ENCODE measurements at regions not wholly inside any gene's neighbourhood (a gene's known extent, or its start where the extent isn't known, plus 50 kb on each side); places are given as distances from the start of the nearest gene placed in this dataset.

- 0 out of 2 replicates have a peak, but pooled peaks cover 6% of the 10 kb centered on the region for H3K4me1 ChIP-seq (ENCODE audit: control insufficient read depth, insufficient read depth, low read length)
- H3K9me3 ChIP-seq (ENCODE audit: control insufficient read depth, insufficient read depth, low read length) = peaks cover 4% of the 10 kb centered on the region; the same call in 1 of the 2 replicates
- H3K27ac ChIP-seq (ENCODE audit: low read depth, low read length) = no peak overlapping the region
- no peak overlapping the region for H3K9ac ChIP-seq (ENCODE audit: low read depth, low read length)
- H3K4me3 ChIP-seq (ENCODE audit: low read depth, low read length) = no peak overlapping the region
- H3K36me3 ChIP-seq (ENCODE audit: control insufficient read depth, insufficient read depth, low read length) = no peaks in the 10 kb centered on the region
- H3K27me3 ChIP-seq (ENCODE audit: control insufficient read depth, insufficient read depth, low read length) = no peaks in the 10 kb centered on the region
These were observed 70.0 kb downstream of the IRX2 start for GRCh38 chr5:2681476-2681875.

- H3K27me3 ChIP-seq (ENCODE audit: control insufficient read depth, insufficient read depth, low read length) = no peaks in the 10 kb centered on the region
- H3K4me3 ChIP-seq (ENCODE audit: low read depth, low read length) = no peak overlapping the region
- no peak overlapping the region for H3K9ac ChIP-seq (ENCODE audit: low read depth, low read length)
- H3K27ac ChIP-seq (ENCODE audit: low read depth, low read length) = no peak overlapping the region
- H3K36me3 ChIP-seq (ENCODE audit: control insufficient read depth, insufficient read depth, low read length) = no peaks in the 10 kb centered on the region
- H3K4me1 ChIP-seq (ENCODE audit: control insufficient read depth, insufficient read depth, low read length) = 0 out of 2 replicates have a peak, but pooled peaks cover 1% of the 10 kb centered on the region
- H3K9me3 ChIP-seq (ENCODE audit: control insufficient read depth, insufficient read depth, low read length) = peaks cover 4% of the 10 kb centered on the region; the same call in 1 of the 2 replicates
These were observed 70.5 kb downstream of the IRX2 start for GRCh38 chr5:2680979-2681378.

GRCh38 chr5:2677689-2678088 is 73.8 kb downstream of the IRX2 start:
- H3K36me3 ChIP-seq (ENCODE audit: control insufficient read depth, insufficient read depth, low read length) = no peaks in the 10 kb centered on the region
- H3K9me3 ChIP-seq (ENCODE audit: control insufficient read depth, insufficient read depth, low read length) = peaks cover 4% of the 10 kb centered on the region; the same call in 1 of the 2 replicates
- H3K27me3 ChIP-seq (ENCODE audit: control insufficient read depth, insufficient read depth, low read length) = no peaks in the 10 kb centered on the region
- no peaks in the 10 kb centered on the region for H3K4me1 ChIP-seq (ENCODE audit: control insufficient read depth, insufficient read depth, low read length)
- H3K27ac ChIP-seq (ENCODE audit: low read depth, low read length) = no peak overlapping the region
- H3K9ac ChIP-seq (ENCODE audit: low read depth, low read length) = no peak overlapping the region
- no peak overlapping the region for H3K4me3 ChIP-seq (ENCODE audit: low read depth, low read length)

GRCh38 chr5:2675548-2675947 is 75.9 kb downstream of the IRX2 start:
- no peaks in the 10 kb centered on the region for H3K36me3 ChIP-seq (ENCODE audit: control insufficient read depth, insufficient read depth, low read length)
- peaks cover 4% of the 10 kb centered on the region; the same call in 1 of the 2 replicates for H3K9me3 ChIP-seq (ENCODE audit: control insufficient read depth, insufficient read depth, low read length)
- no peak overlapping the region for H3K27ac ChIP-seq (ENCODE audit: low read depth, low read length)

GRCh38 chr5:2674456-2674855 is 77.0 kb downstream of the IRX2 start:
- H3K36me3 ChIP-seq (ENCODE audit: control insufficient read depth, insufficient read depth, low read length) = no peaks in the 10 kb centered on the region
- no peaks in the 10 kb centered on the region for H3K27me3 ChIP-seq (ENCODE audit: control insufficient read depth, insufficient read depth, low read length)
- no peak overlapping the region for H3K4me3 ChIP-seq (ENCODE audit: low read depth, low read length)
- no peak overlapping the region for H3K27ac ChIP-seq (ENCODE audit: low read depth, low read length)
- peaks cover 4% of the 10 kb centered on the region; the same call in 1 of the 2 replicates for H3K9me3 ChIP-seq (ENCODE audit: control insufficient read depth, insufficient read depth, low read length)
- no peak overlapping the region for H3K9ac ChIP-seq (ENCODE audit: low read depth, low read length)
- peaks cover 7% of the 10 kb centered on the region; the same call in 1 of the 2 replicates for H3K4me1 ChIP-seq (ENCODE audit: control insufficient read depth, insufficient read depth, low read length)

More at GRCh38 chr5:2675548-2675947, 75.9 kb downstream of the IRX2 start:
- Histone ChIP-seq H3K27me3 (ENCODE audit: control insufficient read depth, insufficient read depth, low read length) (no peaks in the 10 kb centered on the region), H3K4me1 (ENCODE audit: control insufficient read depth, insufficient read depth, low read length) (peaks cover 7% of the 10 kb centered on the region; the same call in 1 of the 2 replicates), H3K9ac (ENCODE audit: low read depth, low read length) (no peak overlapping the region), H3K4me3 (ENCODE audit: low read depth, low read length) (no peak overlapping the region)

- no peak overlapping the region for H3K27ac ChIP-seq (ENCODE audit: low read depth, low read length)
- H3K4me1 ChIP-seq (ENCODE audit: control insufficient read depth, insufficient read depth, low read length) = peaks cover 7% of the 10 kb centered on the region; the same call in 1 of the 2 replicates
- H3K9me3 ChIP-seq (ENCODE audit: control insufficient read depth, insufficient read depth, low read length) = no peaks in the 10 kb centered on the region
- no peaks in the 10 kb centered on the region for H3K36me3 ChIP-seq (ENCODE audit: control insufficient read depth, insufficient read depth, low read length)
- H3K4me3 ChIP-seq (ENCODE audit: low read depth, low read length) = no peak overlapping the region
- H3K9ac ChIP-seq (ENCODE audit: low read depth, low read length) = no peak overlapping the region
- H3K27me3 ChIP-seq (ENCODE audit: control insufficient read depth, insufficient read depth, low read length) = no peaks in the 10 kb centered on the region
These were observed 80.5 kb downstream of the IRX2 start for GRCh38 chr5:2670940-2671339.

GRCh38 chr5:2669913-2670312 is 81.6 kb downstream of the IRX2 start:
- H3K4me1 ChIP-seq (ENCODE audit: control insufficient read depth, insufficient read depth, low read length) = peaks cover 7% of the 10 kb centered on the region; the same call in 1 of the 2 replicates

GRCh38 chr5:2669259-2669658 is 82.2 kb downstream of the IRX2 start:
- Histone ChIP-seq H3K9me3 (ENCODE audit: control insufficient read depth, insufficient read depth, low read length) (no peaks in the 10 kb centered on the region), H3K9ac (ENCODE audit: low read depth, low read length) (no peak overlapping the region), H3K4me3 (ENCODE audit: low read depth, low read length) (no peak overlapping the region), H3K27ac (ENCODE audit: low read depth, low read length) (no peak overlapping the region), H3K36me3 (ENCODE audit: control insufficient read depth, insufficient read depth, low read length) (no peaks in the 10 kb centered on the region), H3K4me1 (ENCODE audit: control insufficient read depth, insufficient read depth, low read length) (peaks cover 7% of the 10 kb centered on the region; the same call in 1 of the 2 replicates), H3K27me3 (ENCODE audit: control insufficient read depth, insufficient read depth, low read length) (no peaks in the 10 kb centered on the region)

More at GRCh38 chr5:2669913-2670312, 81.6 kb downstream of the IRX2 start:
- H3K27ac ChIP-seq (ENCODE audit: low read depth, low read length) = no peak overlapping the region
- H3K9me3 ChIP-seq (ENCODE audit: control insufficient read depth, insufficient read depth, low read length) = no peaks in the 10 kb centered on the region
- H3K4me3 ChIP-seq (ENCODE audit: low read depth, low read length) = no peak overlapping the region
- H3K36me3 ChIP-seq (ENCODE audit: control insufficient read depth, insufficient read depth, low read length) = no peaks in the 10 kb centered on the region
- no peaks in the 10 kb centered on the region for H3K27me3 ChIP-seq (ENCODE audit: control insufficient read depth, insufficient read depth, low read length)
- no peak overlapping the region for H3K9ac ChIP-seq (ENCODE audit: low read depth, low read length)

GRCh38 chr5:2666081-2666480 is 85.4 kb downstream of the IRX2 start:
- H3K36me3 ChIP-seq (ENCODE audit: control insufficient read depth, insufficient read depth, low read length) = no peaks in the 10 kb centered on the region
- H3K27me3 ChIP-seq (ENCODE audit: control insufficient read depth, insufficient read depth, low read length) = no peaks in the 10 kb centered on the region
- H3K4me3 ChIP-seq (ENCODE audit: low read depth, low read length) = no peak overlapping the region
- no peak overlapping the region for H3K27ac ChIP-seq (ENCODE audit: low read depth, low read length)
- no peaks in the 10 kb centered on the region for H3K9me3 ChIP-seq (ENCODE audit: control insufficient read depth, insufficient read depth, low read length)
- H3K9ac ChIP-seq (ENCODE audit: low read depth, low read length) = no peak overlapping the region
- H3K4me1 ChIP-seq (ENCODE audit: control insufficient read depth, insufficient read depth, low read length) = 0 out of 2 replicates have a peak, but pooled peaks cover under 1% of the 10 kb centered on the region

- Histone ChIP-seq H3K27ac (ENCODE audit: low read depth, low read length) (no peak overlapping the region), H3K36me3 (ENCODE audit: control insufficient read depth, insufficient read depth, low read length) (no peaks in the 10 kb centered on the region), H3K4me3 (ENCODE audit: low read depth, low read length) (no peak overlapping the region), H3K4me1 (ENCODE audit: control insufficient read depth, insufficient read depth, low read length) (no peaks in the 10 kb centered on the region), H3K9me3 (ENCODE audit: control insufficient read depth, insufficient read depth, low read length) (no peaks in the 10 kb centered on the region), H3K9ac (ENCODE audit: low read depth, low read length) (no peak overlapping the region), H3K27me3 (ENCODE audit: control insufficient read depth, insufficient read depth, low read length) (no peaks in the 10 kb centered on the region)
These were observed 88.0 kb downstream of the IRX2 start for GRCh38 chr5:2663489-2663888.

- no peaks in the 10 kb centered on the region for H3K4me1 ChIP-seq (ENCODE audit: control insufficient read depth, insufficient read depth, low read length)
- no peak overlapping the region for H3K4me3 ChIP-seq (ENCODE audit: low read depth, low read length)
- no peaks in the 10 kb centered on the region for H3K27me3 ChIP-seq (ENCODE audit: control insufficient read depth, insufficient read depth, low read length)
- no peak overlapping the region for H3K27ac ChIP-seq (ENCODE audit: low read depth, low read length)
- no peak overlapping the region for H3K9ac ChIP-seq (ENCODE audit: low read depth, low read length)
- no peaks in the 10 kb centered on the region for H3K36me3 ChIP-seq (ENCODE audit: control insufficient read depth, insufficient read depth, low read length)
- no peaks in the 10 kb centered on the region for H3K9me3 ChIP-seq (ENCODE audit: control insufficient read depth, insufficient read depth, low read length)
These were observed 91.2 kb downstream of the IRX2 start for GRCh38 chr5:2660315-2660714.
